CD14-positive monocyte (primary cell): ENCODE measurements at regions not wholly inside any gene's neighbourhood (a gene's known extent, or its start where the extent isn't known, plus 50 kb on each side); places are given as distances from the start of the nearest gene placed in this dataset.

ENCODE experiments used
- DNase-seq, 3 donors: peaks; one replicate each; pipeline ENCODE4 v3.0.0-alpha.2; 2011 to 2022
- H2AFZ ChIP-seq: 2 replicates; pipeline ENCODE4 v1.6.0; 2012; ENCODE audit warnings: mild to moderate bottlenecking, low read depth, low read length, inconsistent platforms; ENCODE audit not compliant: insufficient read depth, poor library complexity, severe bottlenecking
- H3K27ac ChIP-seq, 2 donors: 1 replicate in 1 of 2; 2 replicates in 1 of 2; pipeline ENCODE4 v1.5.1; 2012 to 2013; ENCODE audit warnings: low read length in 2 of 2, control low read depth in 1 of 2, inconsistent platforms in 1 of 2, low read depth in 1 of 2, mild to moderate bottlenecking in 1 of 2
- H3K27me3 ChIP-seq, 2 donors: one replicate each; pipeline versions ENCODE4 v1.6.0 to v1.6.1; 2011 to 2013; ENCODE audit warnings: low read length in 2 of 2; ENCODE audit not compliant: control insufficient read depth in 2 of 2, insufficient read depth in 2 of 2
- H3K36me3 ChIP-seq, 2 donors: replicated peaks in 1 of 2; 1 replicate in 1 of 2; 2 replicates in 1 of 2; pipeline versions ENCODE4 v1.5.1 to v1.6.1; 2012 to 2013; ENCODE audit warnings: low read length in 2 of 2, control low read depth in 1 of 2, inconsistent platforms in 1 of 2, mild to moderate bottlenecking in 1 of 2; ENCODE audit not compliant: insufficient read depth in 2 of 2, control insufficient read depth in 1 of 2
- H3K4me1 ChIP-seq, 2 donors: 1 replicate in 1 of 2; 2 replicates in 1 of 2; pipeline versions ENCODE4 v1.5.1 to v1.6.1; 2012 to 2013; ENCODE audit warnings: low read length in 2 of 2, control low read depth in 1 of 2, inconsistent platforms in 1 of 2, mild to moderate bottlenecking in 1 of 2, moderate library complexity in 1 of 2; ENCODE audit not compliant: insufficient read depth in 2 of 2, control insufficient read depth in 1 of 2
- H3K4me2 ChIP-seq: replicated peaks from 2 replicates; pipeline ENCODE3; 2012; ENCODE audit warnings: low read length, moderate library complexity, mild to moderate bottlenecking; ENCODE audit not compliant: poor library complexity, severe bottlenecking; ENCODE audit errors: extremely low read depth
- H3K4me3 ChIP-seq, 3 experiments: fragments of 200-600 bp in 1 of 3; sonication (generic) in 1 of 3; replicated peaks in 1 of 3; 1 replicate in 2 of 3; 2 replicates in 1 of 3; pipeline ENCODE4 v1.5.1; 2011 to 2013; ENCODE audit warnings: low read length in 3 of 3, mild to moderate bottlenecking in 3 of 3, control low read depth in 2 of 3, low read depth in 2 of 3, inconsistent platforms in 1 of 3, moderate library complexity in 1 of 3
- H3K79me2 ChIP-seq: 2 replicates; pipeline ENCODE4 v1.6.0; 2012; ENCODE audit warnings: mild to moderate bottlenecking, control low read depth, inconsistent platforms, low read length, moderate library complexity; ENCODE audit not compliant: insufficient read depth
- H3K9ac ChIP-seq: 2 replicates; pipeline ENCODE4 v1.6.0; 2017; ENCODE audit warnings: low read length, mild to moderate bottlenecking; ENCODE audit not compliant: insufficient read depth, poor library complexity, severe bottlenecking
- H3K9me3 ChIP-seq, 2 donors: replicated peaks in 1 of 2; 1 replicate in 1 of 2; 2 replicates in 1 of 2; pipeline versions ENCODE4 v1.5.1 to v1.6.1; 2012 to 2013; ENCODE audit warnings: low read length in 2 of 2, control low read depth in 1 of 2; ENCODE audit not compliant: control insufficient read depth in 1 of 2, insufficient read depth in 1 of 2
- H4K20me1 ChIP-seq: 2 replicates; pipeline ENCODE4 v1.6.0; 2012; ENCODE audit warnings: mild to moderate bottlenecking, low read length, control low read depth, moderate library complexity; ENCODE audit not compliant: insufficient read depth
- H3K27ac Mint-ChIP-seq, 7 donors: one replicate each; pipeline ENCODE4 v1.8.0; 2020; ENCODE audit warnings: mild to moderate bottlenecking in 7 of 7, mixed read lengths in 7 of 7, moderate library complexity in 6 of 7, inconsistent platforms in 2 of 7
- H3K27me3 Mint-ChIP-seq, 3 donors: one replicate each; pipeline ENCODE4 v1.8.0; 2021 to 2022; ENCODE audit warnings: low read depth in 3 of 3, mild to moderate bottlenecking in 3 of 3, mixed read lengths in 3 of 3, moderate library complexity in 3 of 3, inconsistent platforms in 1 of 3
- H3K36me3 Mint-ChIP-seq, 2 donors: one replicate each; pipeline ENCODE4 v1.8.0; 2020; ENCODE audit warnings: mixed read lengths in 2 of 2, inconsistent platforms in 1 of 2, mild to moderate bottlenecking in 1 of 2
- H3K4me1 Mint-ChIP-seq: one replicate; pipeline ENCODE4 v1.8.0; 2020; ENCODE audit warnings: mild to moderate bottlenecking, mixed read lengths
- H3K4me3 Mint-ChIP-seq, 2 donors: one replicate each; pipeline ENCODE4 v1.8.0; 2020; ENCODE audit warnings: mild to moderate bottlenecking in 2 of 2, mixed read lengths in 2 of 2, moderate library complexity in 1 of 2
- H3K9me3 Mint-ChIP-seq, 7 donors: one replicate each; pipeline ENCODE4 v1.8.0; 2020 to 2022; ENCODE audit warnings: mixed read lengths in 7 of 7, mild to moderate bottlenecking in 6 of 7, moderate library complexity in 6 of 7, inconsistent platforms in 2 of 7
- CTCF ChIP-seq: fragments of 200-600 bp; IDR thresholded peaks from one replicate; pipeline ENCODE4 v1.8.0; 2022; ENCODE audit warnings: antibody characterized with exemption, mild to moderate bottlenecking
- WGBS: methylation state at CpG from one replicate; pipeline ENCODE4 v1.1.5; 2013; ENCODE audit warnings: missing lambda C conversion rate; ENCODE audit not compliant: insufficient coverage; 5-methylcytosine and 5-hydroxymethylcytosine counted together
- intact Hi-C, 2 donors: fragments of 100-400 bp; cut with micrococcal nuclease; formaldehyde crosslinking; loops; one replicate each; pipeline versions ENCODE4 v1.15.0 to v1.15.1; 2023

GRCh38 chr2:158890296-158890905, 78.0 kb upstream of the TANC1 start:
- no peak overlapping the region for H3K4me2 ChIP-seq
- H3K27ac ChIP-seq: no peak overlapping the region
- WGBS: 100% methylated on average over 1 of the region's 3 CpGs
- H3K27me3 Mint-ChIP-seq: peaks cover 0 to 5% (median 4%) of the 10 kb centered on the region in 3 donors
- no peaks in the 10 kb centered on the region for H3K4me1 Mint-ChIP-seq
- no peaks in the 10 kb centered on the region for H3K27me3 ChIP-seq
- no peak for TF ChIP-seq CTCF
- no peak overlapping the region for H3K9ac ChIP-seq
- intact Hi-C loops: no loop called here
- no peaks in the 10 kb centered on the region for H3K36me3 Mint-ChIP-seq
- H3K4me3 ChIP-seq: no peak overlapping the region
- no peak overlapping the region for H3K27ac Mint-ChIP-seq
- no peaks in the 10 kb centered on the region for H3K9me3 Mint-ChIP-seq
- no peak overlapping the region for H2AFZ ChIP-seq
- no peaks in the 10 kb centered on the region for H3K79me2 ChIP-seq
- no peaks in the 10 kb centered on the region for H4K20me1 ChIP-seq
- no peaks in the 10 kb centered on the region for H3K9me3 ChIP-seq
- no peaks in the 10 kb centered on the region for H3K36me3 ChIP-seq
- H3K4me3 Mint-ChIP-seq: no peak overlapping the region
- no peak for DNase-seq
- H3K4me1 ChIP-seq: no peaks in the 10 kb centered on the region

GRCh38 chr2:158893026-158893425, 75.4 kb upstream of the TANC1 start:
- H3K4me3 Mint-ChIP-seq: no peak overlapping the region
- Histone ChIP-seq H4K20me1 (no peaks in the 10 kb centered on the region), H3K4me2 (no peak overlapping the region), H3K4me1 (no peaks in the 10 kb centered on the region), H3K79me2 (no peaks in the 10 kb centered on the region), H3K9me3 (no peaks in the 10 kb centered on the region), H3K9ac (no peak overlapping the region), H3K4me3 (no peak overlapping the region), H2AFZ (no peak overlapping the region), H3K27me3 (no peaks in the 10 kb centered on the region), H3K27ac (no peak overlapping the region), H3K36me3 (no peaks in the 10 kb centered on the region)
- no peak overlapping the region for H3K27ac Mint-ChIP-seq
- intact Hi-C loops: no loop called here
- H3K27me3 Mint-ChIP-seq: peaks cover 0 to 5% (median 4%) of the 10 kb centered on the region in 3 donors
- 90% methylated on average over 3 of the region's 8 CpGs for WGBS
- H3K36me3 Mint-ChIP-seq: no peaks in the 10 kb centered on the region
- no peak for TF ChIP-seq CTCF
- no peaks in the 10 kb centered on the region for H3K4me1 Mint-ChIP-seq
- no peaks in the 10 kb centered on the region for H3K9me3 Mint-ChIP-seq
- no peak for DNase-seq
